Transverse colon (tissue), 4 donors: ENCODE measurements at regions not wholly inside any gene's neighbourhood (a gene's known extent, or its start where the extent isn't known, plus 50 kb on each side); places are given as distances from the start of the nearest gene placed in this dataset.
"Not testable (repeated sequence)": the region's sequence is repeated elsewhere in the genome, so short reads cannot be mapped to it uniquely, and the experiment has no call there.

ENCODE experiments used
- DNase-seq: peaks from one replicate; pipeline ENCODE4 v3.0.0-alpha.2; 2019
- H3K27ac ChIP-seq, 4 donors: fragments of 200-600 bp; sonication (generic); 2 replicates each; pipeline ENCODE4 v1.5.1; 2016 to 2018; ENCODE audit warnings: inconsistent platforms in 4 of 4
- H3K27me3 ChIP-seq: fragments of 200-600 bp; sonication (generic); 2 replicates; pipeline ENCODE4 v1.5.1; 2017; ENCODE audit warnings: inconsistent platforms
- H3K36me3 ChIP-seq, 4 donors: fragments of 200-600 bp; sonication (generic); 2 replicates each; pipeline ENCODE4 v1.5.1; 2017 to 2019; ENCODE audit warnings: inconsistent platforms in 4 of 4
- H3K4me1 ChIP-seq, 4 donors: fragments of 200-600 bp; sonication (generic); 2 replicates each; pipeline ENCODE4 v1.5.1; 2017 to 2020; ENCODE audit warnings: inconsistent platforms in 4 of 4
- H3K4me3 ChIP-seq, 4 donors: fragments of 200-600 bp; sonication (generic); 1 replicate in 1 of 4; 2 replicates in 3 of 4; pipeline versions ENCODE4 v1.5.1 to v1.6.1; 2017 to 2019; ENCODE audit warnings: inconsistent platforms in 4 of 4
- H3K9me3 ChIP-seq, 2 donors: fragments of 200-600 bp; sonication (generic); 2 replicates each; pipeline ENCODE4 v1.5.1; 2017 to 2019; ENCODE audit warnings: inconsistent platforms in 2 of 2
- EP300 ChIP-seq: sonication (generic); formaldehyde crosslinking; IDR thresholded peaks from one replicate; pipeline ENCODE4 v1.6.1; 2017; ENCODE audit warnings: antibody characterized with exemption, low read depth
- POLR2A ChIP-seq: fragments of 450-650 bp; IDR thresholded peaks from one replicate; pipeline ENCODE4 v1.6.1; 2016; ENCODE audit warnings: antibody characterized with exemption, mild to moderate bottlenecking, moderate library complexity
- POLR2AphosphoS5 ChIP-seq, 3 donors: sonication (generic); formaldehyde crosslinking; IDR thresholded peaks; one replicate each; pipeline ENCODE4 v1.6.1; 2016; ENCODE audit warnings: antibody characterized with exemption in 3 of 3
- WGBS, 2 donors: methylation state at CpG; one replicate each; pipeline ENCODE4 v1.1.5; 2018; ENCODE audit warnings: low coverage in 1 of 2; 5-methylcytosine and 5-hydroxymethylcytosine counted together
- in situ Hi-C, 4 donors: fragments of 200-750 bp; cut with MboI; loops; one replicate each; pipeline versions ENCODE4 v1.15.0 to v1.15.1; 2017; ENCODE audit warnings: low sequenced_read_pairs in 3 of 4, low pct_ligation_motif_present in 1 of 4, low pct_unique_long_range_greater_than_20kb in 1 of 4
- intact Hi-C: fragments of 100-400 bp; cut with DNase I; formaldehyde crosslinking; loops from one replicate; pipeline ENCODE4 v1.15.1; 2023; ENCODE audit warnings: low total_unique reads
- TF ChIP-seq, protein P1 (sequence below), 5 experiments: fragments of 200-600 bp in 3 of 5; fragments of 450-650 bp in 2 of 5; sonication (generic) in 3 of 5; IDR thresholded peaks; 1 replicate in 2 of 5; 2 replicates in 3 of 5; pipeline ENCODE4 v1.5.1; 2016 to 2017; ENCODE audit warnings: antibody characterized with exemption in 5 of 5, inconsistent platforms in 3 of 5, mild to moderate bottlenecking in 2 of 5, moderate library complexity in 1 of 5

DNA sequence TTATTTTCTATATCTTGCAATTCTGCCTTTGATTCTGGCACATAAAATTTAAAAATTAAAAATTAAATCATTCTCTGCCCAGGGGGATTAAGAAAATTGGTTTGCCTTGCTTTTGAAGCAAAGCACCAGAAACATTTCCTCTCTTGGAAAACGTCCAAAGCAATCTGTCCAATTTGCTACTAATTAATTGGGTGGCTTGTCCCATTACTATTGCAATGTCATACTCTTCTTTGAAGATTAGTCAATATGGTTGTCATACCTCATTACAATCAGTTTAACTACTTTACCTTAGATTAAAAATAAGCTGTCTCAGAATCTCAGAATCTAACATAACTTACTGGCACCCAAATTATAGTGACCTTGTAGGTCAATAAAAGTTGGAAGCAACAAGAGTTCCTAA lies 208.8 kb downstream of the TMA16 start:
- intact Hi-C loops = no loop called here
- in situ Hi-C loops = no loop called here
- 38 to 44% methylated on average over 1 of the region's 1 CpG for WGBS, 2 donors
- TF ChIP-seq POLR2AphosphoS5 (IDR thresholded peaks at IDR 0.05) = no peak
- no peak for TF ChIP-seq EP300
- no peak for TF ChIP-seq POLR2A
- TF ChIP-seq, protein P1, sequence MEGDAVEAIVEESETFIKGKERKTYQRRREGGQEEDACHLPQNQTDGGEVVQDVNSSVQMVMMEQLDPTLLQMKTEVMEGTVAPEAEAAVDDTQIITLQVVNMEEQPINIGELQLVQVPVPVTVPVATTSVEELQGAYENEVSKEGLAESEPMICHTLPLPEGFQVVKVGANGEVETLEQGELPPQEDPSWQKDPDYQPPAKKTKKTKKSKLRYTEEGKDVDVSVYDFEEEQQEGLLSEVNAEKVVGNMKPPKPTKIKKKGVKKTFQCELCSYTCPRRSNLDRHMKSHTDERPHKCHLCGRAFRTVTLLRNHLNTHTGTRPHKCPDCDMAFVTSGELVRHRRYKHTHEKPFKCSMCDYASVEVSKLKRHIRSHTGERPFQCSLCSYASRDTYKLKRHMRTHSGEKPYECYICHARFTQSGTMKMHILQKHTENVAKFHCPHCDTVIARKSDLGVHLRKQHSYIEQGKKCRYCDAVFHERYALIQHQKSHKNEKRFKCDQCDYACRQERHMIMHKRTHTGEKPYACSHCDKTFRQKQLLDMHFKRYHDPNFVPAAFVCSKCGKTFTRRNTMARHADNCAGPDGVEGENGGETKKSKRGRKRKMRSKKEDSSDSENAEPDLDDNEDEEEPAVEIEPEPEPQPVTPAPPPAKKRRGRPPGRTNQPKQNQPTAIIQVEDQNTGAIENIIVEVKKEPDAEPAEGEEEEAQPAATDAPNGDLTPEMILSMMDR (IDR thresholded peaks at IDR 0.05) = no peak
- H3K4me1 ChIP-seq = no peaks in the 10 kb centered on the region
- no peak overlapping the region for H3K27ac ChIP-seq
- no peak overlapping the region for H3K4me3 ChIP-seq
- H3K36me3 ChIP-seq = no peaks in the 10 kb centered on the region
- H3K9me3 ChIP-seq = no peaks in the 10 kb centered on the region
- DNase-seq = no peak
- H3K27me3 ChIP-seq = no peaks in the 10 kb centered on the region

DNA sequence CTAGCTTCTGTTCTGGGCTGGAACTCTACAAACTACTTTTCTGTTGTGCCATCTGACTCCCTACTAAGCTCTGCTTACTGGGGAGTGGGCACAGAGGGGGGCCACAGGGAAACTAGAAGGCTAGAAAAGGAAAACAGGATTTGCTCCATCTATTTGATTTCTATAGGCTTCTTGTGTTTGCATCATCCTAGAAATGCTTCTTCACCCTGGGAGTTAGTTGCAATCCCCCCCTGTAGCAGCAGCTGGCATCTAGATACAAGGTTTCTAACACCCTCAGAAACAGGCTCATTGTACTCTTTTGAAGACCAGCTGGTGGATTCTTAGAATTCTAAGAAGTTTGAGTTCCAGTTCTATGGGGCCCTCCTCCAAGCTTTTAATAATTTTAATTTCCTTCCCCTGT lies 213.4 kb downstream of the TMA16 start:
- no peaks in the 10 kb centered on the region for H3K36me3 ChIP-seq
- no peak overlapping the region for H3K27ac ChIP-seq
- H3K4me3 ChIP-seq = no peak overlapping the region
- intact Hi-C loops (no loop called here), in situ Hi-C loops (no loop called here)
- TF ChIP-seq POLR2AphosphoS5 (IDR thresholded peaks at IDR 0.05) (no peak), EP300 (no peak), POLR2A (no peak)
- TF ChIP-seq, protein P1 (IDR thresholded peaks at IDR 0.05) = no peak
- H3K27me3 ChIP-seq = no peaks in the 10 kb centered on the region
- H3K4me1 ChIP-seq = no peaks in the 10 kb centered on the region
- H3K9me3 ChIP-seq = no peaks in the 10 kb centered on the region
- no peak for DNase-seq

DNA sequence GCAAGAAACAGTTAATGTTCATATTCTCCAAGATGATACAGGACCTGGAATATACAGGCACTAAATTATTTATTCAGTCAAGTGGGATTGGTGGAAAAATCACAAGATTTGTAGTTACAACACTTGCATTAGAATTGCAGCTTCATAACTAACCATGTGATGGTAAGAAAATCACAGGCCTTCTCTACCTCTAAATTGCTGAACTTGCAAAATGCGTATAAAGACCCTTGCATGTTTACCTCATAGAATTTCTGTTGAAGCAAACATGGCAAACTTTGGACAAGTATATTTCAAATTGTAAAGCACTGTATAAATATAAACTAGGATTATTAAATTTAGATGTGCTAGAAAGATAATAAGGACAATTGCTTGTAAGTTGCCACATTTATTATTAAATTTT lies 215.1 kb downstream of the TMA16 start:
- TF ChIP-seq POLR2AphosphoS5 (IDR thresholded peaks at IDR 0.05) (no peak), POLR2A (no peak), EP300 (no peak)
- TF ChIP-seq, protein P1 (IDR thresholded peaks at IDR 0.05) = no peak
- DNase-seq = no peak
- Histone ChIP-seq H3K36me3 (no peaks in the 10 kb centered on the region), H3K27ac (no peak overlapping the region), H3K4me1 (no peaks in the 10 kb centered on the region), H3K4me3 (no peak overlapping the region), H3K27me3 (no peaks in the 10 kb centered on the region), H3K9me3 (no peaks in the 10 kb centered on the region)
- intact Hi-C loops (no loop called here), in situ Hi-C loops (no loop called here)
- 91 to 96% methylated on average over 1 of the region's 1 CpG for WGBS, 2 donors

DNA sequence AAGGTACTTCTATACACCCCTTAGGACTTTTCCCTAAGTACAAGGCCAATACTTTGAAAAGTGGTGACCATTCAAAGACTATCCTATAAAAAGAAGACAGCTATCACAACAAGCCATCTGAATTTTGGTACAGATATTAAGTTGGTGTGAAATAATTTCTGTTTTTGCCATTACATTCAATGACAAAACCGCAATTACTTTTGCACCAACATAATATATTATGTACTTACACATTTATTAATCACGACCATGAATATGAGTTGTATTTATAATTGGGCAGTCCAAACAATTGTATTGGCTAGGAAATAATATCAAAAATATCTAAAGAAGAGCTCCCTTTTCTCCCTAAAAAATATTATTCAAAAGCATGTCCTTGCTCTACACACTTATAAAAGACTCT lies 215.7 kb downstream of the TMA16 start:
- TF ChIP-seq EP300 (no peak), POLR2A (no peak), POLR2AphosphoS5 (IDR thresholded peaks at IDR 0.05) (no peak)
- TF ChIP-seq, protein P1 (IDR thresholded peaks at IDR 0.05) = no peak
- H3K36me3 ChIP-seq = no peaks in the 10 kb centered on the region
- 71 to 85% methylated on average over 2 of the region's 2 CpGs for WGBS, 2 donors
- H3K27me3 ChIP-seq = no peaks in the 10 kb centered on the region
- no peak for DNase-seq
- in situ Hi-C loops (no loop called here), intact Hi-C loops (no loop called here)
- H3K27ac ChIP-seq = no peak overlapping the region
- no peak overlapping the region for H3K4me3 ChIP-seq
- no peaks in the 10 kb centered on the region for H3K9me3 ChIP-seq
- no peaks in the 10 kb centered on the region for H3K4me1 ChIP-seq

DNA sequence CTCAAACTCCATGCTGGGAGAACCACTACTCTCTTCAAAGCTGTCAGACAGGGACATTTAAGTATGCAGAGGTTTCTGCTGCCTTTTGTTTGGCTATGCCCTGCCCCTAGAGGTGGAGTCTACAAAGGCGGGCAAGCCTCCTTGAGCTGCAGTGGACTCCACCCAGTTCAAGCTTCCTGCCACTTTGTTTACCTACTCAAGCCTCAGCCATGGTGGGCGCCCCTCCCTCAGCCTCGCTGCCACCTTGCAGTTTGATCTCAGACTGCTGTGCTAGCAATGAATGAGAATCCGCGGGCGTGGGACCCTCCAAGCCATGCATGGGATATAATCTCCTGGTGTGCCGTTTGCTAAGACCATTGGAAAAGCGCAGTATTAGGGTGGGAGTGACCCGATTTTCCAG lies 230.0 kb downstream of the TMA16 start:
- WGBS, 2 donors = 90% methylated on average over 9 of the region's 9 CpGs; no CpG with 5 or more reads in 1 of the 2 donors
- H3K9me3 ChIP-seq, in situ Hi-C loops, intact Hi-C loops, H3K4me3 ChIP-seq, H3K27ac ChIP-seq, H3K4me1 ChIP-seq, DNase-seq, H3K36me3 ChIP-seq, H3K27me3 ChIP-seq: not testable (repeated sequence)
